ENCODE measurements at regions not wholly inside any gene's neighbourhood (a gene's known extent, or its start where the extent isn't known, plus 50 kb on each side); places are given as distances from the start of the nearest gene placed in this dataset.

DNA sequence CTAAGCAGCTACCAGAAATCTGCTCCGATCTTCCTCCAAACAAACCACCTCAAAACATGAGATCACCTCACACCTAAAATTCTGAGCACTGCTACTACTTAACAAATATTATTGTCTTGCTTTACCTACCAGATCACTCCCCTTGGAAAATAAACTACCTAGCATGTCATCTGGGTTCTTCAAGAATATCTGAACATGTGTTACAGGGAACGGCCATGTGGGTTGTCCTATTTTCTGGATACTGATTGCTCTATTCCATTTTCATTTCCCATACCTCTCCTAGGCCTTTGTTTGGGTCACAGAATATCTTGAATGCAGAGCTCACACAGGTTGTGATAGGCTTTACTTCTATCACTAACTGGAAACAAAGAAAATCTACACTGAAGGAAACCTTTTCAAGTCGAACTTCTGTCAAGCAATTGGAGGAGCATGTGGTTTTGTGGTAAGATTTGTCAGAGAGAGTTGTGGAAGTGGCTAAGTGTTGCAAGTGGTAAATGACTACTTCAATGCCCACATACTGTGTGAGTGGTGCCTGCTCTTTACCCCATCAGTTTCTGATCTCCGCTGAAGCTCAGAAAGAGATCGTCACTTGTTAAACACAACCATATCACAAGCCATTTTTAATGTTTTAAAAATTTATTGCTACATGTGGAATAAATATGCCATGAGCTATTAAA is 739.1 kb upstream of the ZEB2 start:
- Histone ChIP-seq H3K9me3 (ENCODE audit: control insufficient read depth, low read length) (no peaks in the 10 kb centered on the region), H3K27me3 (ENCODE audit: control insufficient read depth, insufficient read depth, low read length) (no peaks in the 10 kb centered on the region), H3K4me2 (ENCODE audit: low read length) (no peak overlapping the region), H3K4me3 (ENCODE audit: low read depth, low read length) (no peak overlapping the region), H3K4me1 (no peaks in the 10 kb centered on the region), H3K36me3 (ENCODE audit: control insufficient read depth, insufficient read depth, low read length) (no peaks in the 10 kb centered on the region), H2AFZ (no peak overlapping the region), H3K79me2 (no peaks in the 10 kb centered on the region), H3K9ac (no peak overlapping the region), H3K27ac (no peak overlapping the region)
- TF ChIP-seq, protein P1, sequence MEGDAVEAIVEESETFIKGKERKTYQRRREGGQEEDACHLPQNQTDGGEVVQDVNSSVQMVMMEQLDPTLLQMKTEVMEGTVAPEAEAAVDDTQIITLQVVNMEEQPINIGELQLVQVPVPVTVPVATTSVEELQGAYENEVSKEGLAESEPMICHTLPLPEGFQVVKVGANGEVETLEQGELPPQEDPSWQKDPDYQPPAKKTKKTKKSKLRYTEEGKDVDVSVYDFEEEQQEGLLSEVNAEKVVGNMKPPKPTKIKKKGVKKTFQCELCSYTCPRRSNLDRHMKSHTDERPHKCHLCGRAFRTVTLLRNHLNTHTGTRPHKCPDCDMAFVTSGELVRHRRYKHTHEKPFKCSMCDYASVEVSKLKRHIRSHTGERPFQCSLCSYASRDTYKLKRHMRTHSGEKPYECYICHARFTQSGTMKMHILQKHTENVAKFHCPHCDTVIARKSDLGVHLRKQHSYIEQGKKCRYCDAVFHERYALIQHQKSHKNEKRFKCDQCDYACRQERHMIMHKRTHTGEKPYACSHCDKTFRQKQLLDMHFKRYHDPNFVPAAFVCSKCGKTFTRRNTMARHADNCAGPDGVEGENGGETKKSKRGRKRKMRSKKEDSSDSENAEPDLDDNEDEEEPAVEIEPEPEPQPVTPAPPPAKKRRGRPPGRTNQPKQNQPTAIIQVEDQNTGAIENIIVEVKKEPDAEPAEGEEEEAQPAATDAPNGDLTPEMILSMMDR (IDR thresholded peaks at IDR 0.05) = no peak

DNA sequence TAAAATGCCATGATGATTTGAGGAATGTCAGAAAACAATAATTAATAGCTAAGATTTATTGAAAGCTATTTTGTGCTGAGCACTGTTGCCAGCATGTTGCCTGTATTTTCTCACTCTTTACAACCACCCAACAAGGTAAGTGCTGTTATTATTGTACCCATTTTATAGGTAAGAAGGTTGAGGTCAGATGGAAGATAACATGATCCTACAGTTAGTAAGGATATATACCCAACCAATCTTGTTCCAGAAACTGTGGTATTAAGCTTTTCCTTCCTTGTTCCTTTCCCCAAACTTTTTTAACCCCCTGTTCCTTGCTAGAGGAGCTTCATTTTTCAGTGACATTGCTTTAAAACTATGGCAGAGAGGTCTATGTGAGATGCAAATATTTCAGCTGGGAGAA is 738.0 kb upstream of the ZEB2 start:
- no peak overlapping the region for H3K27ac ChIP-seq
- TF ChIP-seq, protein P1 (IDR thresholded peaks at IDR 0.05) = no peak
- no peaks in the 10 kb centered on the region for H3K79me2 ChIP-seq
- H3K9ac ChIP-seq = no peak overlapping the region
- no peaks in the 10 kb centered on the region for H3K36me3 ChIP-seq (ENCODE audit: control insufficient read depth, insufficient read depth, low read length)
- H3K9me3 ChIP-seq (ENCODE audit: control insufficient read depth, low read length) = no peaks in the 10 kb centered on the region
- H3K4me2 ChIP-seq (ENCODE audit: low read length) = no peak overlapping the region
- H3K4me1 ChIP-seq = no peaks in the 10 kb centered on the region
- H3K4me3 ChIP-seq (ENCODE audit: low read depth, low read length) = no peak overlapping the region
- H2AFZ ChIP-seq = no peak overlapping the region
- H3K27me3 ChIP-seq (ENCODE audit: control insufficient read depth, insufficient read depth, low read length) = no peaks in the 10 kb centered on the region

DNA sequence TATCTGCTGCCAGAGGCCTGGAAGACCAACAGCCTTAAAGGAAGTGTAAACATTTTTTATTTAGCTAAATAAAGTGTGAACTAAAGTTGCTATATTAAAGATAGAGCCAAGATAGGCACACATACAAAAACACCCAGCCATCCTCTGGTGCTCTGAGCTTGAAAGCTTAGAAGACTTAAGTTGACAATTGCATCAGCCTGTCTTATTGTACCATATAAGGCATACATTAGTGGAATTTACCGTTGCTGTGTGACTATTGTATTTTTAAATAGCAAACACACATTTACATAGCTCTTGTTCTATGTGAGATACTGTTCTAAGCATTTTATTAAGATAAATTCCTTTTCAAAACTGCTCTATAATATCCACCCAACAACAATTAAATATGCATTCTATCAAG is 736.6 kb upstream of the ZEB2 start:
- TF ChIP-seq, protein P1 (IDR thresholded peaks at IDR 0.05) = no peak
- no peak overlapping the region for H3K9ac ChIP-seq
- H3K27ac ChIP-seq = no peak overlapping the region

DNA sequence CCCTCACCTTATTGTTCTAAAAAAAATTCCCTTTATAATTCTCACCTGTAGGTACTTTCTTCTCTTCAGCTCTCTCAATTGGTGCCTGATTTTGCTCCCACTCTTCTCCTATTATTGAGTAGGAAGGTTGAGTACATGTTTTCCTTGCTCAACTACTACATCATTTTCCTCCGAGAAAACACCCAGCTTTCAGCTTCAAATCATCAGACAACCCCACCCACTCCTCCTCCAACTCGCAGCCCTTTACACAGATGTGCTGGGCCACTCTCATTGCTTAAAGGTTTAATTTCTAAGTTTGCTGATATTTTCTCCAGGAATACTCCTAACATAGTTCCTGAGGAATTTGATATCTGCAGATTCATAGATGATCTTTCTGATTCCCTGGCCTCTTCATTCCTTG is 734.4 kb upstream of the ZEB2 start:
- H3K27ac ChIP-seq = no peak overlapping the region

More for the DNA sequence above, 736.6 kb upstream of the ZEB2 start:
- H3K4me1 ChIP-seq = no peaks in the 10 kb centered on the region
- no peak overlapping the region for H3K4me3 ChIP-seq (ENCODE audit: low read depth, low read length)
- H3K4me2 ChIP-seq (ENCODE audit: low read length) = no peak overlapping the region
- H3K79me2 ChIP-seq = no peaks in the 10 kb centered on the region
- no peaks in the 10 kb centered on the region for H3K27me3 ChIP-seq (ENCODE audit: control insufficient read depth, insufficient read depth, low read length)
- no peaks in the 10 kb centered on the region for H3K9me3 ChIP-seq (ENCODE audit: control insufficient read depth, low read length)
- H2AFZ ChIP-seq = no peak overlapping the region
- H3K36me3 ChIP-seq (ENCODE audit: control insufficient read depth, insufficient read depth, low read length) = no peaks in the 10 kb centered on the region

More for the DNA sequence above, 734.4 kb upstream of the ZEB2 start:
- Histone ChIP-seq H3K4me2 (ENCODE audit: low read length) (no peak overlapping the region), H3K9me3 (ENCODE audit: control insufficient read depth, low read length) (no peaks in the 10 kb centered on the region), H3K36me3 (ENCODE audit: control insufficient read depth, insufficient read depth, low read length) (no peaks in the 10 kb centered on the region), H2AFZ (no peak overlapping the region), H3K27me3 (ENCODE audit: control insufficient read depth, insufficient read depth, low read length) (no peaks in the 10 kb centered on the region), H3K4me1 (no peaks in the 10 kb centered on the region), H3K9ac (no peak overlapping the region), H3K79me2 (no peaks in the 10 kb centered on the region), H3K4me3 (ENCODE audit: low read depth, low read length) (no peak overlapping the region)
- TF ChIP-seq, protein P1 (IDR thresholded peaks at IDR 0.05) = no peak

All from parathyroid adenoma (tissue), 2 donors.